HEK293 (cell line): ENCODE measurements at regions not wholly inside any gene's neighbourhood (a gene's known extent, or its start where the extent isn't known, plus 50 kb on each side); places are given as distances from the start of the nearest gene placed in this dataset.

ENCODE experiments used
- CTCF ChIA-PET: fragments of 350-600 bp; formaldehyde crosslinking; extraction: SDS; loops from one replicate; lab custom pipeline; 2021; ENCODE audit warnings: antibody characterized with exemption; lab: Yijun Ruan, JAX
- POLR2A ChIA-PET: fragments of 300-600 bp; formaldehyde crosslinking; extraction: SDS; loops from one replicate; lab custom pipeline; 2020; ENCODE audit warnings: antibody characterized with exemption, inconsistent platforms; lab: Yijun Ruan, JAX
- H3K27ac ChIP-seq: fragments of 200-500 bp; sonication (Bioruptor generic); 2 replicates; pipeline ENCODE4 v1.5.1; 2014; ENCODE audit warnings: low read depth, low read length, control low read depth, inconsistent platforms; ENCODE audit errors: extremely low read depth
- H3K36me3 ChIP-seq, 2 experiments: fragments of 200-500 bp in 1 of 2; sonication (Bioruptor generic) in 1 of 2; 1 replicate in 1 of 2; 2 replicates in 1 of 2; pipeline ENCODE4 v1.5.1; 2014 to 2017; ENCODE audit warnings: inconsistent platforms in 2 of 2, low read length in 2 of 2; ENCODE audit not compliant: control insufficient read depth in 2 of 2, insufficient read depth in 1 of 2
- H3K4me1 ChIP-seq: fragments of 200-500 bp; sonication (Bioruptor generic); 2 replicates; pipeline ENCODE4 v1.5.1; 2014; ENCODE audit warnings: mild to moderate bottlenecking, low read length, inconsistent platforms; ENCODE audit not compliant: control insufficient read depth, insufficient read depth
- H3K4me3 ChIP-seq: 2 replicates; pipeline ENCODE4 v1.5.1; 2011; ENCODE audit warnings: low read depth, mild to moderate bottlenecking, control low read depth, low read length, moderate library complexity
- H3K9me3 ChIP-seq: fragments of 200-500 bp; sonication (Bioruptor generic); 2 replicates; pipeline ENCODE4 v1.5.1; 2014; ENCODE audit warnings: low read depth, low read length, inconsistent platforms; ENCODE audit not compliant: control insufficient read depth, insufficient read depth
- BCL11B ChIP-seq: fragments of 450-650 bp; formaldehyde crosslinking; IDR thresholded peaks from 2 replicates; pipeline ENCODE4 v1.5.1; 2016; ENCODE audit warnings: low read depth, missing biosample characterization, missing genetic modification characterization
- KLF10 ChIP-seq: fragments of 450-650 bp; IDR thresholded peaks from 2 replicates; pipeline ENCODE4 v1.5.1; 2018; ENCODE audit warnings: missing biosample characterization, mild to moderate bottlenecking, missing genetic modification characterization
- OVOL3 ChIP-seq: fragments of 450-650 bp; formaldehyde crosslinking; IDR thresholded peaks from 2 replicates; pipeline ENCODE4 v1.5.1; 2016; ENCODE audit warnings: missing biosample characterization, missing genetic modification characterization
- SP7 ChIP-seq: fragments of 450-650 bp; formaldehyde crosslinking; IDR thresholded peaks from 2 replicates; pipeline ENCODE4 v1.5.1; 2016; ENCODE audit warnings: missing biosample characterization, missing genetic modification characterization
- YY1 ChIP-seq: fragments of 450-650 bp; formaldehyde crosslinking; IDR thresholded peaks from 2 replicates; pipeline ENCODE4 v1.5.1; 2018; ENCODE audit warnings: missing biosample characterization, missing genetic modification characterization
- YY2 ChIP-seq: fragments of 450-650 bp; formaldehyde crosslinking; IDR thresholded peaks from 2 replicates; pipeline ENCODE4 v1.5.1; 2016; ENCODE audit warnings: missing biosample characterization, missing genetic modification characterization
- ZBTB7A ChIP-seq: fragments of 450-650 bp; formaldehyde crosslinking; IDR thresholded peaks from 2 replicates; pipeline ENCODE4 v1.5.1; 2016; ENCODE audit warnings: low read depth, missing biosample characterization, missing genetic modification characterization
- ZFP37 ChIP-seq: fragments of 450-650 bp; formaldehyde crosslinking; IDR thresholded peaks from 2 replicates; pipeline ENCODE4 v1.5.1; 2016; ENCODE audit warnings: missing biosample characterization, missing genetic modification characterization
- ZNF140 ChIP-seq: fragments of 450-650 bp; formaldehyde crosslinking; IDR thresholded peaks from 2 replicates; pipeline ENCODE4 v1.5.1; 2016; ENCODE audit warnings: missing biosample characterization, missing genetic modification characterization
- ZNF19 ChIP-seq: fragments of 450-650 bp; formaldehyde crosslinking; IDR thresholded peaks from 2 replicates; pipeline ENCODE4; 2016; ENCODE audit warnings: missing biosample characterization, missing genetic modification characterization, low read depth
- ZNF335 ChIP-seq: fragments of 450-650 bp; formaldehyde crosslinking; conservative IDR thresholded peaks from 2 replicates; pipeline ENCODE4 v1.5.1; 2016; ENCODE audit warnings: missing biosample characterization, missing genetic modification characterization
- ZNF341 ChIP-seq: fragments of 450-650 bp; formaldehyde crosslinking; IDR thresholded peaks from 2 replicates; pipeline ENCODE4; 2016; ENCODE audit warnings: low read depth, missing biosample characterization, missing genetic modification characterization
- ZNF48 ChIP-seq: fragments of 450-650 bp; formaldehyde crosslinking; IDR thresholded peaks from 2 replicates; pipeline ENCODE4 v1.5.1; 2016; ENCODE audit warnings: missing biosample characterization, missing genetic modification characterization
- ZNF514 ChIP-seq: fragments of 450-650 bp; formaldehyde crosslinking; IDR thresholded peaks from 2 replicates; pipeline ENCODE4 v1.5.1; 2016; ENCODE audit warnings: missing biosample characterization, missing genetic modification characterization
- ZNF596 ChIP-seq: fragments of 450-650 bp; IDR thresholded peaks from 2 replicates; pipeline ENCODE4 v1.5.0; 2018; ENCODE audit warnings: missing biosample characterization, mild to moderate bottlenecking, missing genetic modification characterization, moderate library complexity
- ZNF677 ChIP-seq: fragments of 450-650 bp; IDR thresholded peaks from 2 replicates; pipeline ENCODE4 v1.5.0; 2018; ENCODE audit warnings: missing biosample characterization, mild to moderate bottlenecking, missing genetic modification characterization, moderate library complexity
- ZNF707 ChIP-seq: fragments of 450-650 bp; formaldehyde crosslinking; IDR thresholded peaks from 2 replicates; pipeline ENCODE4 v1.5.1; 2016; ENCODE audit warnings: missing biosample characterization, missing genetic modification characterization
- ZNF76 ChIP-seq: fragments of 450-650 bp; formaldehyde crosslinking; IDR thresholded peaks from 2 replicates; pipeline ENCODE4; 2016; ENCODE audit warnings: low read depth, missing biosample characterization, missing genetic modification characterization, borderline replicate concordance
- ZNF776 ChIP-seq: fragments of 450-650 bp; formaldehyde crosslinking; IDR thresholded peaks from 2 replicates; pipeline ENCODE4 v1.5.0; 2017; ENCODE audit warnings: missing biosample characterization, missing genetic modification characterization, borderline replicate concordance
- ZNF792 ChIP-seq: fragments of 450-650 bp; formaldehyde crosslinking; IDR thresholded peaks from 2 replicates; pipeline ENCODE4 v1.5.1; 2016; ENCODE audit warnings: missing biosample characterization, missing genetic modification characterization
- ZNF830 ChIP-seq: fragments of 450-650 bp; IDR thresholded peaks from 2 replicates; pipeline ENCODE4 v1.5.0; 2018; ENCODE audit warnings: missing biosample characterization, missing genetic modification characterization, low read depth, mild to moderate bottlenecking, moderate library complexity
- TF ChIP-seq, protein P1 (sequence below): fragments of 450-650 bp; formaldehyde crosslinking; IDR thresholded peaks from 2 replicates; pipeline ENCODE4 v1.5.1; 2017; ENCODE audit warnings: missing biosample characterization, missing genetic modification characterization
- TF ChIP-seq, protein P2 (sequence below): fragments of 450-650 bp; formaldehyde crosslinking; IDR thresholded peaks from 2 replicates; pipeline ENCODE4; 2016; ENCODE audit warnings: missing biosample characterization, missing genetic modification characterization
- TF ChIP-seq, protein P3 (sequence below): fragments of 450-650 bp; formaldehyde crosslinking; IDR thresholded peaks from 2 replicates; pipeline ENCODE4 v1.5.1; 2017; ENCODE audit warnings: missing biosample characterization, mild to moderate bottlenecking, missing genetic modification characterization, moderate library complexity
- TF ChIP-seq, protein P4 (sequence below): fragments of 450-650 bp; formaldehyde crosslinking; IDR thresholded peaks from 2 replicates; pipeline ENCODE4 v1.5.1; 2016; ENCODE audit warnings: missing biosample characterization, missing genetic modification characterization, borderline replicate concordance
- TF ChIP-seq, protein P5 (sequence below): fragments of 450-650 bp; formaldehyde crosslinking; IDR thresholded peaks from 2 replicates; pipeline ENCODE4 v1.5.1; 2017; ENCODE audit warnings: missing biosample characterization, missing genetic modification characterization

DNA sequence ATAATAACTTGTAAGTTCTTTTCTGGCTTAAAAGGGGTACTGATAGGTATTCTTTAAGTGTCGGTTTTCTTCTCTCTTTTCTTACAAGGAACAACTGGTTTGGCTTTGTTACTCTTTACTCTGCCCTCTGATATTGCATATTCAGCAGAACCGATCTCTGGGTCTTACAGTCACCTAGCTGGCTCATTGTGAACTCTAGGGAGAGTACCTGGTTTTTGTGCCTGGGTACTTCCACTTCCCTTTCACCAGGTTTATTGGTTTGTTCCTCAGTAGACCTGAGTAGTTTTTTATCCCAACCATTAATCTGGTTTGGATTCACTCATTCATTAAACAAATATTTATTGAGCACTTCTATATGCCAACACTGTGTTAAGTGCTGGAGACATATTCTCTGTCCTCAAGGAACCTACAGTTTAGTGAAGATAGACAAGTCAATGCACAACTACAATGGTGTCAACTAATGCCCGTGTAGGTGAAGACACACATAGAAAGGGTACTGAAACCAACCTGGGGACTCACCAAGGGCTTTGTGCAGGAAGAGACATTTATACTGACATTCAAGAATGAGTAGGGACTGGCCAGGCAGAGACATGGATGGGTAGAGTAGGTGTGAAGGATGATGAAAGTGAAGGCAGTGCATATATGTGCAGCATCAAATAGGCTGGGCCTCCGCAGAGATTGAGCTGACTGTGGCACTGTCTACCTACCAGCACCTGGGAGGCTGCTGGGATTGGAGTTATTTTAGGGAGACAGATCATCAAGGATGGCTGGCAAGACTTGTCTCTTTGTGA lies 348.8 kb upstream of the C11orf87 start (continued):
- TF ChIP-seq, protein P1, sequence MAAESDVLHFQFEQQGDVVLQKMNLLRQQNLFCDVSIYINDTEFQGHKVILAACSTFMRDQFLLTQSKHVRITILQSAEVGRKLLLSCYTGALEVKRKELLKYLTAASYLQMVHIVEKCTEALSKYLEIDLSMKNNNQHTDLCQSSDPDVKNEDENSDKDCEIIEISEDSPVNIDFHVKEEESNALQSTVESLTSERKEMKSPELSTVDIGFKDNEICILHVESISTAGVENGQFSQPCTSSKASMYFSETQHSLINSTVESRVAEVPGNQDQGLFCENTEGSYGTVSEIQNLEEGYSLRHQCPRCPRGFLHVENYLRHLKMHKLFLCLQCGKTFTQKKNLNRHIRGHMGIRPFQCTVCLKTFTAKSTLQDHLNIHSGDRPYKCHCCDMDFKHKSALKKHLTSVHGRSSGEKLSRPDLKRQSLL (tag by site-specific recombination) = no peak
- TF ChIP-seq, protein P2, sequence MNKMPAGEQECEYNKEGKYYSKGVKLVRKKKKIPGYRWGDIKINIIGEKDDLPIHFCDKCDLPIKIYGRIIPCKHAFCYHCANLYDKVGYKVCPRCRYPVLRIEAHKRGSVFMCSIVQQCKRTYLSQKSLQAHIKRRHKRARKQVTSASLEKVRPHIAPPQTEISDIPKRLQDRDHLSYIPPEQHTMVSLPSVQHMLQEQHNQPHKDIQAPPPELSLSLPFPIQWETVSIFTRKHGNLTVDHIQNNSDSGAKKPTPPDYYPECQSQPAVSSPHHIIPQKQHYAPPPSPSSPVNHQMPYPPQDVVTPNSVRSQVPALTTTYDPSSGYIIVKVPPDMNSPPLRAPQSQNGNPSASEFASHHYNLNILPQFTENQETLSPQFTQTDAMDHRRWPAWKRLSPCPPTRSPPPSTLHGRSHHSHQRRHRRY (tag by site-specific recombination) = no peak
- TF ChIP-seq ZNF140 (tag by site-specific recombination) (no peak), KLF10 (tag by site-specific recombination) (no peak), ZNF19 (tag by site-specific recombination) (no peak), ZNF677 (tag by site-specific recombination) (no peak), OVOL3 (tag by site-specific recombination) (no peak), YY2 (tag by site-specific recombination) (no peak), ZBTB7A (tag by site-specific recombination) (no peak), YY1 (tag by site-specific recombination) (no peak), ZNF341 (tag by site-specific recombination) (no peak)

DNA sequence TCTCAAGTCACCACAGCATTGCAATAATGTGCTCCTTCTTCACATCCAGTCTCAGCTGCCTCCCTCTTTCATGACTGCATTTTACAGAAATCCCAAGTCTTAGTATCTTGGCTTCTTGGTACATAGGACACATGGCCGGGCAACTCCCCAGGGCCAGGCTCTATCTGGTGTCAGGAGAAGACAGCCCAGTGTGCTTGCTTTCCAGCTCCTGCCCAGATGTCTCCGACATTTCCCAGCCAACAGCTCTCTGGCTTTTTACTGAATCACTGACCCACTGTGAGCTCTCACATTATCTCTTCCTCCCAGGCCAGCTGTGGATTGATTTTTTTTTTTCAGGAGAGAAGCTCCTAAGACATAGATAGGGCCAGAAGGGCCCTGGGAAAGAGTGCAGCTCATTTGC lies 346.0 kb upstream of the C11orf87 start:
- Histone ChIP-seq H3K27ac (no peak overlapping the region), H3K9me3 (no peaks in the 10 kb centered on the region), H3K4me3 (no peak overlapping the region), H3K36me3 (no peaks in the 10 kb centered on the region)
- POLR2A ChIA-PET = no interaction called here
- TF ChIP-seq ZNF776 = no peak
- no peak for TF ChIP-seq ZFP37 (tag by site-specific recombination)
- TF ChIP-seq ZNF707 (tag by site-specific recombination) = no peak
- TF ChIP-seq ZNF792 (tag by site-specific recombination) = no peak
- no peak for TF ChIP-seq ZNF596 (tag by site-specific recombination)
- no peak for TF ChIP-seq ZNF514 (tag by site-specific recombination)
- TF ChIP-seq, protein P3, sequence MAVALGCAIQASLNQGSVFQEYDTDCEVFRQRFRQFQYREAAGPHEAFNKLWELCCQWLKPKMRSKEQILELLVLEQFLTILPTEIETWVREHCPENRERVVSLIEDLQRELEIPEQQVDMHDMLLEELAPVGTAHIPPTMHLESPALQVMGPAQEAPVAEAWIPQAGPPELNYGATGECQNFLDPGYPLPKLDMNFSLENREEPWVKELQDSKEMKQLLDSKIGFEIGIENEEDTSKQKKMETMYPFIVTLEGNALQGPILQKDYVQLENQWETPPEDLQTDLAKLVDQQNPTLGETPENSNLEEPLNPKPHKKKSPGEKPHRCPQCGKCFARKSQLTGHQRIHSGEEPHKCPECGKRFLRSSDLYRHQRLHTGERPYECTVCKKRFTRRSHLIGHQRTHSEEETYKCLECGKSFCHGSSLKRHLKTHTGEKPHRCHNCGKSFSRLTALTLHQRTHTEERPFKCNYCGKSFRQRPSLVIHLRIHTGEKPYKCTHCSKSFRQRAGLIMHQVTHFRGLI (tag by site-specific recombination) = no peak
- TF ChIP-seq, all 188 proteins: peak for 0
- CTCF ChIA-PET = no interaction called here
- no peaks in the 10 kb centered on the region for H3K4me1 ChIP-seq

DNA sequence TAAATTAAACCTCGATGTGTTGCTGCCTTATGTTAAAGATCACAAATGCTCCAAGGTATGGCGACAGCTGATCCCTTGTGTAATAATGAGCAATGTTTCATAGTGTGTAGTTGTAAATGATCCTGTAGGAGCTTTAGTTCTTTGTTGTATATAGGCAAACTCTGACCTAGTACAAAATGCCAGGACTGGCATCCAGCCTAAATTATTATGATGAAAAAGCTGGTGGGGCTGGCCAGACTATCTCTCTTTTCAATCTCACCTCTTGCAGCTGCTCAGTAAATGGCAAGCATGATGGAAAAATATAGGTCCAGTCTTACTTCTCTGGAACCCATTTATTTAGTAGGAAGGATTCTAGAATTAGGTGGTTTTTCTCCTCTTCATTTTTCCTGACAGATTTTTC lies 345.1 kb upstream of the C11orf87 start:
- Histone ChIP-seq H3K27ac (no peak overlapping the region), H3K4me1 (no peaks in the 10 kb centered on the region), H3K4me3 (no peak overlapping the region), H3K9me3 (no peaks in the 10 kb centered on the region), H3K36me3 (no peaks in the 10 kb centered on the region)
- POLR2A ChIA-PET = no interaction called here
- CTCF ChIA-PET = no interaction called here
- no peak for TF ChIP-seq ZNF830 (tag by site-specific recombination)
- TF ChIP-seq ZNF48 (tag by site-specific recombination) = no peak
- no peak for TF ChIP-seq ZNF76 (tag by site-specific recombination)
- TF ChIP-seq ZNF335 (tag by site-specific recombination) = no peak
- TF ChIP-seq, protein P4, sequence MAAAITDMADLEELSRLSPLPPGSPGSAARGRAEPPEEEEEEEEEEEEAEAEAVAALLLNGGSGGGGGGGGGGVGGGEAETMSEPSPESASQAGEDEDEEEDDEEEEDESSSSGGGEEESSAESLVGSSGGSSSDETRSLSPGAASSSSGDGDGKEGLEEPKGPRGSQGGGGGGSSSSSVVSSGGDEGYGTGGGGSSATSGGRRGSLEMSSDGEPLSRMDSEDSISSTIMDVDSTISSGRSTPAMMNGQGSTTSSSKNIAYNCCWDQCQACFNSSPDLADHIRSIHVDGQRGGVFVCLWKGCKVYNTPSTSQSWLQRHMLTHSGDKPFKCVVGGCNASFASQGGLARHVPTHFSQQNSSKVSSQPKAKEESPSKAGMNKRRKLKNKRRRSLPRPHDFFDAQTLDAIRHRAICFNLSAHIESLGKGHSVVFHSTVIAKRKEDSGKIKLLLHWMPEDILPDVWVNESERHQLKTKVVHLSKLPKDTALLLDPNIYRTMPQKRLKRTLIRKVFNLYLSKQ (tag by site-specific recombination) = no peak
- no peak for TF ChIP-seq ZNF341 (tag by site-specific recombination)
- no peak for TF ChIP-seq BCL11B (tag by site-specific recombination)
- no peak for TF ChIP-seq SP7
- TF ChIP-seq, protein P5, sequence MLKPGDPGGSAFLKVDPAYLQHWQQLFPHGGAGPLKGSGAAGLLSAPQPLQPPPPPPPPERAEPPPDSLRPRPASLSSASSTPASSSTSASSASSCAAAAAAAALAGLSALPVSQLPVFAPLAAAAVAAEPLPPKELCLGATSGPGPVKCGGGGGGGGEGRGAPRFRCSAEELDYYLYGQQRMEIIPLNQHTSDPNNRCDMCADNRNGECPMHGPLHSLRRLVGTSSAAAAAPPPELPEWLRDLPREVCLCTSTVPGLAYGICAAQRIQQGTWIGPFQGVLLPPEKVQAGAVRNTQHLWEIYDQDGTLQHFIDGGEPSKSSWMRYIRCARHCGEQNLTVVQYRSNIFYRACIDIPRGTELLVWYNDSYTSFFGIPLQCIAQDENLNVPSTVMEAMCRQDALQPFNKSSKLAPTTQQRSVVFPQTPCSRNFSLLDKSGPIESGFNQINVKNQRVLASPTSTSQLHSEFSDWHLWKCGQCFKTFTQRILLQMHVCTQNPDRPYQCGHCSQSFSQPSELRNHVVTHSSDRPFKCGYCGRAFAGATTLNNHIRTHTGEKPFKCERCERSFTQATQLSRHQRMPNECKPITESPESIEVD (tag by site-specific recombination) = no peak
